K562 (cell line): ENCODE measurements at regions not wholly inside any gene's neighbourhood (a gene's known extent, or its start where the extent isn't known, plus 50 kb on each side); places are given as distances from the start of the nearest gene placed in this dataset.

Experiments
- ATAC-seq: fragments of 200-7000 bp; cut with Tn5 transposase; 3 replicates; pipeline ENCODE4 v1.9.1; 2020; ENCODE audit warnings: moderate library complexity
- BruUV-seq: library from RNA; stranded (reverse); fragments of 400-500 nt; replicated peaks from 2 replicates; lab custom pipeline; 2021; lab: Mats Ljungman, UMichigan
- CTCF ChIA-PET: fragments of 300-600 bp; formaldehyde crosslinking; extraction: SDS; loops from one replicate; lab custom pipeline; 2021; ENCODE audit warnings: low intra/inter-chr PET ratio; lab: Yijun Ruan, JAX
- POLR2A ChIA-PET: fragments of 300-600, 350-650 bp; sonication (Branson Sonifier 250); formaldehyde crosslinking; extraction: SDS; loops from one replicate; lab custom pipeline; 2021; ENCODE audit warnings: antibody characterized with exemption, inconsistent platforms; lab: Yijun Ruan, JAX
- DNase-seq, 4 experiments: peaks; one replicate each; pipeline versions ENCODE4 v3.0.0 to v3.0.0-alpha.2; 2011 to 2018; ENCODE audit warnings: low spot score in 3 of 4, mixed read lengths in 3 of 4; ENCODE audit errors: extremely low read depth in 1 of 4
- FAIRE-seq: peaks from 2 replicates; lab custom pipeline; 2011; peaks lifted over from hg19 to GRCh38; lab: Jason Lieb, UNC
- H2AFZ ChIP-seq: 2 replicates; pipeline ENCODE4 v1.6.0; 2011; ENCODE audit warnings: low read depth, low read length, control low read depth, inconsistent platforms
- H3K27ac ChIP-seq: fragments of 200-600 bp; 3 replicates; pipeline ENCODE4 v1.8.0; 2011; ENCODE audit warnings: low read depth, mild to moderate bottlenecking, control low read depth, inconsistent platforms, low read length, moderate library complexity, mixed read lengths; ENCODE audit errors: extremely low read depth
- H3K27me3 ChIP-seq, 2 experiments: fragments of 300-600 bp in 1 of 2; 2 replicates in 1 of 2; 3 replicates in 1 of 2; pipeline versions ENCODE4 v1.6.0 to v1.8.0; 2011; ENCODE audit warnings: inconsistent platforms in 2 of 2, low read length in 2 of 2, mild to moderate bottlenecking in 1 of 2, mixed read lengths in 1 of 2, moderate library complexity in 1 of 2; ENCODE audit not compliant: control insufficient read depth in 2 of 2, insufficient read depth in 2 of 2
- H3K36me3 ChIP-seq: fragments of 300-600 bp; 3 replicates; pipeline ENCODE4 v1.8.0; 2011; ENCODE audit warnings: mild to moderate bottlenecking, low read length, inconsistent platforms; ENCODE audit not compliant: control insufficient read depth, insufficient read depth
- H3K4me1 ChIP-seq, 2 experiments: fragments of 200-600 bp in 1 of 2; replicated peaks in 1 of 2; 2 replicates in 1 of 2; 3 replicates in 1 of 2; pipeline versions ENCODE4 v1.5.1 to v1.8.0; 2011; ENCODE audit warnings: inconsistent platforms in 2 of 2, low read length in 2 of 2, mild to moderate bottlenecking in 1 of 2, mixed read lengths in 1 of 2, moderate library complexity in 1 of 2; ENCODE audit not compliant: control insufficient read depth in 2 of 2, insufficient read depth in 2 of 2
- H3K4me2 ChIP-seq: 2 replicates; pipeline ENCODE4 v1.6.1; 2011; ENCODE audit warnings: low read length, control low read depth, inconsistent platforms, mixed read lengths; ENCODE audit not compliant: insufficient read depth
- H3K4me3 ChIP-seq: fragments of 200-600 bp; sonication (generic), shearing (Covaris generic); 2 replicates; pipeline ENCODE4 v1.5.1; 2016; ENCODE audit warnings: control low read depth, inconsistent platforms
- H3K79me2 ChIP-seq: fragments of 200-600 bp; 3 replicates; pipeline ENCODE4 v1.8.0; 2011; ENCODE audit warnings: low read length, inconsistent platforms; ENCODE audit not compliant: control insufficient read depth, insufficient read depth
- H3K9ac ChIP-seq, 2 experiments: 2 replicates each; pipeline versions ENCODE4 v1.6.0 to v1.6.1; 2011; ENCODE audit warnings: low read depth in 2 of 2, low read length in 2 of 2, control low read depth in 1 of 2, inconsistent platforms in 1 of 2, mild to moderate bottlenecking in 1 of 2, mixed read lengths in 1 of 2; ENCODE audit not compliant: insufficient read depth in 1 of 2
- H3K9me1 ChIP-seq: one replicate; pipeline ENCODE4 v1.6.0; 2011; ENCODE audit warnings: inconsistent platforms, mild to moderate bottlenecking, low read length, moderate library complexity; ENCODE audit not compliant: control insufficient read depth, insufficient read depth
- H3K9me3 ChIP-seq: replicated peaks from 2 replicates; pipeline ENCODE4 v1.5.1; 2011; ENCODE audit warnings: low read depth, low read length, inconsistent platforms; ENCODE audit not compliant: control insufficient read depth, insufficient read depth
- H4K20me1 ChIP-seq: replicated peaks from 2 replicates; pipeline ENCODE4 v1.6.1; 2011; ENCODE audit warnings: low read length, inconsistent platforms, mixed read lengths; ENCODE audit not compliant: control insufficient read depth, insufficient read depth
- FOXM1 ChIP-seq, 2 experiments: fragments of 450-650 bp in 1 of 2; sonication (generic) in 1 of 2; formaldehyde crosslinking in 1 of 2; IDR thresholded peaks; 2 replicates each; pipeline versions ENCODE4 v1.6.1 to v1.9.0; 2017 to 2022; ENCODE audit warnings: low read depth in 2 of 2, mild to moderate bottlenecking in 2 of 2, missing genetic modification reagents in 1 of 2, moderate library complexity in 1 of 2
- KDM4B ChIP-seq, 2 experiments: fragments of 450-650 bp in 1 of 2; sonication (generic) in 1 of 2; IDR thresholded peaks; 2 replicates each; pipeline ENCODE4 v1.6.1; 2016 to 2017; ENCODE audit warnings: borderline replicate concordance in 2 of 2, antibody characterized with exemption in 1 of 2, low read depth in 1 of 2, mild to moderate bottlenecking in 1 of 2
- MCM2 ChIP-seq: fragments of 450-650 bp; IDR thresholded peaks from 2 replicates; pipeline ENCODE4 v1.6.1; 2017; ENCODE audit warnings: low read depth, mild to moderate bottlenecking
- PRPF4 ChIP-seq: fragments of 200-400 bp; formaldehyde crosslinking; IDR thresholded peaks from one replicate; pipeline ENCODE4 v1.6.1; 2017; ENCODE audit warnings: low read length, low read depth, mild to moderate bottlenecking; ENCODE audit not compliant: insufficient read depth, poor library complexity, severe bottlenecking
- SRSF3 ChIP-seq: fragments of 200-400 bp; formaldehyde crosslinking; IDR thresholded peaks from 2 replicates; pipeline ENCODE4 v1.6.1; 2016; ENCODE audit warnings: mild to moderate bottlenecking, low read length, moderate library complexity; ENCODE audit not compliant: insufficient read depth
- ZNF140 ChIP-seq: fragments of 250-450 bp; sonication (Bioruptor Pico); IDR thresholded peaks from 2 replicates; pipeline ENCODE4 v1.8.0; 2021; ENCODE audit warnings: moderate library complexity, mild to moderate bottlenecking, inconsistent platforms
- ZNF766 ChIP-seq: fragments of 200-800 bp; sonication (Bioruptor generic); conservative IDR thresholded peaks from 2 replicates; pipeline ENCODE4 v1.6.1; 2016; ENCODE audit warnings: missing genetic modification characterization, missing compliant biosample characterization
- WGBS: fragments of 100-300 bp; shearing (Covaris generic); methylation state at CpG from one replicate; pipeline ENCODE4 v1.1.6; 2016; ENCODE audit warnings: low coverage, mixed read lengths; ENCODE audit not compliant: insufficient coverage; ENCODE audit errors: missing lambda C conversion rate; 5-methylcytosine and 5-hydroxymethylcytosine counted together
- in situ Hi-C: fragments of 300-500 bp; cut with MboI; formaldehyde crosslinking; loops from 4 replicates; pipeline ENCODE4 v1.15.0; 2018; ENCODE audit warnings: inconsistent platforms, mixed read lengths
- intact Hi-C: fragments of 100-400 bp; cut with micrococcal nuclease; formaldehyde crosslinking; loops from 2 replicates; pipeline ENCODE4 v1.14.2; 2022
- TF ChIP-seq, protein P1 (sequence below): sonication (generic); formaldehyde crosslinking; IDR thresholded peaks from 2 replicates; pipeline ENCODE4 v1.8.1; 2023; ENCODE audit warnings: mild to moderate bottlenecking, missing genetic modification reagents
- TF ChIP-seq, protein P2 (sequence below): sonication (generic); formaldehyde crosslinking; IDR thresholded peaks from 2 replicates; pipeline ENCODE4 v1.8.1; 2023; ENCODE audit warnings: mild to moderate bottlenecking, missing genetic modification reagents

GRCh38 chr3:30293621-30294240, 312.7 kb upstream of the TGFBR2 start:
- POLR2A ChIA-PET: no interaction called here
- CTCF ChIA-PET: no interaction called here
- Histone ChIP-seq H3K9ac (no peak overlapping the region), H3K36me3 (no peaks in the 10 kb centered on the region), H3K79me2 (no peaks in the 10 kb centered on the region), H4K20me1 (no peaks in the 10 kb centered on the region), H3K9me3 (no peaks in the 10 kb centered on the region), H3K4me2 (no peak overlapping the region), H2AFZ (no peak overlapping the region), H3K4me3 (no peak overlapping the region), H3K4me1 (no peaks in the 10 kb centered on the region), H3K27ac (no peak overlapping the region), H3K9me1 (no peaks in the 10 kb centered on the region), H3K27me3 (no peaks in the 10 kb centered on the region)
- in situ Hi-C loops: no loop called here
- FAIRE-seq (no peak), ATAC-seq (no peak), DNase-seq (no peak)
- no TSS peak for BruUV-seq
- TF ChIP-seq, protein P1, sequence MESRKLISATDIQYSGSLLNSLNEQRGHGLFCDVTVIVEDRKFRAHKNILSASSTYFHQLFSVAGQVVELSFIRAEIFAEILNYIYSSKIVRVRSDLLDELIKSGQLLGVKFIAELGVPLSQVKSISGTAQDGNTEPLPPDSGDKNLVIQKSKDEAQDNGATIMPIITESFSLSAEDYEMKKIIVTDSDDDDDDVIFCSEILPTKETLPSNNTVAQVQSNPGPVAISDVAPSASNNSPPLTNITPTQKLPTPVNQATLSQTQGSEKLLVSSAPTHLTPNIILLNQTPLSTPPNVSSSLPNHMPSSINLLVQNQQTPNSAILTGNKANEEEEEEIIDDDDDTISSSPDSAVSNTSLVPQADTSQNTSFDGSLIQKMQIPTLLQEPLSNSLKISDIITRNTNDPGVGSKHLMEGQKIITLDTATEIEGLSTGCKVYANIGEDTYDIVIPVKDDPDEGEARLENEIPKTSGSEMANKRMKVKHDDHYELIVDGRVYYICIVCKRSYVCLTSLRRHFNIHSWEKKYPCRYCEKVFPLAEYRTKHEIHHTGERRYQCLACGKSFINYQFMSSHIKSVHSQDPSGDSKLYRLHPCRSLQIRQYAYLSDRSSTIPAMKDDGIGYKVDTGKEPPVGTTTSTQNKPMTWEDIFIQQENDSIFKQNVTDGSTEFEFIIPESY: no peak
- TF ChIP-seq ZNF766 (no peak), ZNF140 (CRISPR knock-in tag) (no peak), FOXM1 (IDR thresholded peaks at IDR 0.05; ENCODE audit: low read depth) (no peak), FOXM1 (CRISPR knock-in tag; IDR thresholded peaks at IDR 0.05; ENCODE audit: low read depth) (no peak), PRPF4 (no peak), MCM2 (no peak), KDM4B (IDR thresholded peaks at IDR 0.05; ENCODE audit: borderline replicate concordance in 2 of 2, low read depth in 1 of 2) (no peak), SRSF3 (no peak)
- TF ChIP-seq, protein P2, sequence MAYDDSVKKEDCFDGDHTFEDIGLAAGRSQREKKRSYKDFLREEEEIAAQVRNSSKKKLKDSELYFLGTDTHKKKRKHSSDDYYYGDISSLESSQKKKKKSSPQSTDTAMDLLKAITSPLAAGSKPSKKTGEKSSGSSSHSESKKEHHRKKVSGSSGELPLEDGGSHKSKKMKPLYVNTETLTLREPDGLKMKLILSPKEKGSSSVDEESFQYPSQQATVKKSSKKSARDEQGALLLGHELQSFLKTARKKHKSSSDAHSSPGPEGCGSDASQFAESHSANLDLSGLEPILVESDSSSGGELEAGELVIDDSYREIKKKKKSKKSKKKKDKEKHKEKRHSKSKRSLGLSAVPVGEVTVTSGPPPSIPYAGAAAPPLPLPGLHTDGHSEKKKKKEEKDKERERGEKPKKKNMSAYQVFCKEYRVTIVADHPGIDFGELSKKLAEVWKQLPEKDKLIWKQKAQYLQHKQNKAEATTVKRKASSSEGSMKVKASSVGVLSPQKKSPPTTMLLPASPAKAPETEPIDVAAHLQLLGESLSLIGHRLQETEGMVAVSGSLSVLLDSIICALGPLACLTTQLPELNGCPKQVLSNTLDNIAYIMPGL (CRISPR knock-in tag): no peak
- WGBS: under 1% methylated on average over 6 of the region's 6 CpGs
- intact Hi-C loops: no loop called here
